IPS-15b (cell line): ENCODE measurements at regions not wholly inside any gene's neighbourhood (a gene's known extent, or its start where the extent isn't known, plus 50 kb on each side); places are given as distances from the start of the nearest gene placed in this dataset.

ENCODE experiments used
- H3K27me3 ChIP-seq: one replicate; pipeline ENCODE4 v1.6.1; 2013; ENCODE audit warnings: low read length; ENCODE audit not compliant: control insufficient read depth, insufficient read depth
- H3K36me3 ChIP-seq: one replicate; pipeline ENCODE4 v1.6.1; 2013; ENCODE audit warnings: low read length; ENCODE audit not compliant: control insufficient read depth, insufficient read depth
- H3K4me1 ChIP-seq: one replicate; pipeline ENCODE4 v1.6.1; 2013; ENCODE audit warnings: mild to moderate bottlenecking, low read length; ENCODE audit not compliant: control insufficient read depth, insufficient read depth
- H3K4me3 ChIP-seq: one replicate; pipeline ENCODE4 v1.5.1; 2013; ENCODE audit warnings: low read depth, low read length
- H3K9ac ChIP-seq: one replicate; pipeline ENCODE4 v1.6.1; 2013; ENCODE audit warnings: low read depth, mild to moderate bottlenecking, low read length
- H3K9me3 ChIP-seq: one replicate; pipeline ENCODE4 v1.6.1; 2013; ENCODE audit warnings: mild to moderate bottlenecking, low read length; ENCODE audit not compliant: control insufficient read depth, insufficient read depth

DNA sequence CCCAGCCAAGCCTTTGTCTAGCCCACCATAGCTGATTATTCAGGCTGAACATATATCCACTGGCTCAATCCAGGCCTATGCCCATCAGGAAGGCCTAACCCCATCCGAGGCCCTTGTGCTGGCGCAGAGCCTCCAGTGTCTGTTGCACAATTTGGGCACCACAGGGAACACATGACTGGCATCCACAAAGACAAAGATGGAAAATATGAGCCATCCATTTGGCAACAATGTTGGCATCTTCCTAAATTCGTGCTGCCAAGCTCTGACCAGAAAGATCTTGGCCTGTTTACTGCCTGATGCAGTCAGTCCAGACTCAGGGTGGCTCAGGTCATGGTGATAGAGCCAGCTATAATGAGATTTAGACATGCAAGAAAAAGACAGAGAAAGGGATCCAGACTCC is 233.8 kb downstream of the PIK3R1 start:
- Histone ChIP-seq H3K4me1 (no peaks in the 10 kb centered on the region), H3K27me3 (no peaks in the 10 kb centered on the region), H3K9me3 (no peaks in the 10 kb centered on the region), H3K4me3 (no peak overlapping the region), H3K9ac (no peak overlapping the region), H3K36me3 (no peaks in the 10 kb centered on the region)

DNA sequence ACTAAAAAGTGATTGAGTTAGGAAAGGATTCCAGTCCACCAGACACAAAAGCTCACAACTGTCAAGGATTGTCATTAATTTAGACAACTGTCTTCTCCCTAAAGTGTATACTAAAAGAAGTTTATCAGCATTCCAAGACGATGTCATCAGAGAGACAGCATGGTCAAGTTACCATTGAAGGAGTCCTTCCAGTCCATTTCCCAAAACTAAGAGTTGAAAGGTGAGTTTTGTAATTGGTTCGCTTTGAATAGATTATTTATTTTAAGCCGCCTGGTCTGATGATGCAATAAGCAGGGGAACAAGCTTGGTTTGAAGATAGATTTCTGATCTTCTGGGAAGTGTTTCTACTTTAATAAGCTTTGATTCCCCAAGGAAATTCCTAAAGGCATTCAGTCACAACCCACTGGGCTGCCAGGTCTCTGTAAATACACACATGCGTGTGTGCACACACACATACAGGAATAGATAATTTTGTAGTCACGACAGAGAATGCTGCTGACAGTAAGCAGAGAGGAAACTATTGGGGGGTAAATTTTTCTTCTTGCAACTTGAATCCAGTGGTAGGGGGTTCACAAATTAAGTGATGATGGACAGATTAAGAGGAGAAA is 234.8 kb downstream of the PIK3R1 start:
- H3K36me3 ChIP-seq, result no peaks in the 10 kb centered on the region
- H3K9me3 ChIP-seq, result no peaks in the 10 kb centered on the region
- H3K4me3 ChIP-seq, result no peak overlapping the region
- no peaks in the 10 kb centered on the region for H3K27me3 ChIP-seq
- no peaks in the 10 kb centered on the region for H3K4me1 ChIP-seq
- H3K9ac ChIP-seq, result no peak overlapping the region

DNA sequence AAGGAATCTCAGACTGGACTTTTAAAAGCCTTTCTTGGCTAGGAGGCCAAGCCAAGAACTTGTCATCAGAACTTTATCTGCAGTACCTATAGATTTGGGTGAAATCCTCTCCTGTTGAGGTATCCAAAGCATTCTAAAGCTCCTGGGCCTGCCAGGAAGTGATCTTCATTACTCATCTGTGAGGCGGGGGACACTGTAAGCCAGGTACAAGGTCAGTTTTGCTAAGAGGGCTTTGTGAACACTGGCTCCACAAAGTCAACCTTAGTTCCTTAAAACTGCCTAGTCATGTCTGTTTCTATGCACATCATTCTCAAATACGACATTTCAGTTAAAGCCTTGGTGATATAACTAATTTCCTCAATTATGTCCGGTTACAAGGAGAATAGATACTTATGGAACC is 236.7 kb downstream of the PIK3R1 start:
- Histone ChIP-seq H3K27me3 (no peaks in the 10 kb centered on the region), H3K36me3 (no peaks in the 10 kb centered on the region), H3K4me1 (peaks cover 4% of the 10 kb centered on the region), H3K9me3 (no peaks in the 10 kb centered on the region), H3K4me3 (no peak overlapping the region), H3K9ac (no peak overlapping the region)

DNA sequence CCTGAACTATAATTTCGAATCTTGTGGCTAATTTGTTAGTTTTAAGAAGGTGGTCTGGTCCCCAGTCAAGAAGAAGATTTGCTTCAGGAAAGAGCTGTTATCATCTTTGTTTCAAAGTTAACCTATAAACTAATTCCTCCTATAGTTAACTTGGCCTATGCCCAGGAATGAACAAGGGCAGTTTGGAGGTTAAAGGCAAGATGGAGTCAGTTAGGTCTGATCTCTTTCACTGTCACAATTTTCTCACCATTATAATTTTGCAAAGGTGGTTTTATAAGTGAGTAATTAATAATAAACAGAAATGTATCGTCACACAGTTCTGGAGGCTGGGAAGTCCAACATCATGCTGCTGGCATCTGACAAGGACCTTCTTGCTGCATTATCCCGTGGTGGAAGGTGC is 238.6 kb downstream of the PIK3R1 start:
- no peaks in the 10 kb centered on the region for H3K9me3 ChIP-seq
- H3K4me1 ChIP-seq, result peaks cover 4% of the 10 kb centered on the region
- H3K4me3 ChIP-seq, result no peak overlapping the region
- no peaks in the 10 kb centered on the region for H3K27me3 ChIP-seq
- H3K9ac ChIP-seq, result no peak overlapping the region
- H3K36me3 ChIP-seq, result no peaks in the 10 kb centered on the region

DNA sequence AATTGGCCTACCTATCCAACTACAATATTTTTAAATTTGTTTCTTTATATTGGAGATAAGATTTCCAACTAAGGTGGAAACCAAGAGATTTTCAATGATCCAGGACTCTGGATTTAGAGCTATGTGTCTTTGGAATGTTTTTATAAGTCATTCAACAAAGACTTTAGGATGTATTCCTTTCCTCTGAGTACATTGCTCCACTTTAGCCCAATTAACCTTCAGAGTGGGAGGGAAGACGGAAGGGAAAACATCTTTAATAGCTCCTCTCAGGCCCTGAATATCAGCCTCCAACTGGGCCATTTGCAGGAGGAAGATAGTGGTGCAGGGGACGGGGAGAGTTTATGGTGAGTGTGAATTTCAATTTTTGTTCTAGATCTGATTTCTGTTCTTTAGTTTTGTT is 239.2 kb downstream of the PIK3R1 start:
- Histone ChIP-seq H3K4me3 (no peak overlapping the region), H3K9me3 (no peaks in the 10 kb centered on the region), H3K4me1 (peaks cover 4% of the 10 kb centered on the region), H3K9ac (no peak overlapping the region), H3K27me3 (no peaks in the 10 kb centered on the region), H3K36me3 (no peaks in the 10 kb centered on the region)

DNA sequence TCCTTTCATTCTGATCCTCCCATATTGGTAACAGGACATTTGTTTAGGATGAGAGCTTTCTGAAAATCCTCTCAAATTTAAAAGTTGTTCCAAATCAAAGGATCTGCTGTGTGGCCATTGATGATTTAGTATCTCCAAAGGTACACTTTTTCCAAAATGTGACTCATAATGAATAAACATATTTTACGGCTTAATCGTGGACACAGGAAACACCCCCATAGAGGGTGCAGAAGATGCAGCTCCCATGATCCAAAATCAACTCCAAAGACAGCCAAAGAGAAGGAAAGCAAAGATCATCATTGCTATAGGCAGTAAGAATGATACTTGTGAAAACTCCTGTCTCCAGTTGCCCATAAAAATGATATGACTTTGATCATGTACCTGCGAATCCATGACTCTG is 239.7 kb downstream of the PIK3R1 start:
- Histone ChIP-seq H3K9me3 (no peaks in the 10 kb centered on the region), H3K4me3 (no peak overlapping the region), H3K4me1 (peaks cover 4% of the 10 kb centered on the region), H3K9ac (no peak overlapping the region), H3K36me3 (no peaks in the 10 kb centered on the region), H3K27me3 (no peaks in the 10 kb centered on the region)

DNA sequence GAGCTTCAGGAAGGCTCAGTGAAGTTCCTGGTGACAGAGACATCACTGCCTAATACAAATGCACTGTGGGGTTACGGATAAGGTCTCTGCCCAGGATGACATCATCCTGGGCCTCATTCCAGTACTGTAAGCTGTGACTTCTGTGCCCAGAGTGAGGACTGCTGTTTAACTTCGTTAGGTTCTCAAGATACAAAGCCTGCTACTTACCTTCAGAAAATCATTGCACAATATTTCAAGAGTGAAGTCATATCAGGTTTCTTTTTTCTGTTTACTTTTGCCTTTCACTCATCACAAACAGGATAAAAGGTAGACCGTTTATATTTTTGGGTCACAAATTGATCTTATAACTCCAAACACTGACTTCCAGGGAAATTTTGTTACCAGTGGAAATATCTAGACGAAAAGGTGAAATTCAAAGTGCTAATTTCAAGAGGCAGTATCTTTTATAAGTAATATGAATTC is 241.2 kb downstream of the PIK3R1 start:
- Histone ChIP-seq H3K4me1 (peaks cover 4% of the 10 kb centered on the region), H3K9ac (no peak overlapping the region), H3K4me3 (no peak overlapping the region), H3K36me3 (no peaks in the 10 kb centered on the region), H3K27me3 (no peaks in the 10 kb centered on the region), H3K9me3 (no peaks in the 10 kb centered on the region)

DNA sequence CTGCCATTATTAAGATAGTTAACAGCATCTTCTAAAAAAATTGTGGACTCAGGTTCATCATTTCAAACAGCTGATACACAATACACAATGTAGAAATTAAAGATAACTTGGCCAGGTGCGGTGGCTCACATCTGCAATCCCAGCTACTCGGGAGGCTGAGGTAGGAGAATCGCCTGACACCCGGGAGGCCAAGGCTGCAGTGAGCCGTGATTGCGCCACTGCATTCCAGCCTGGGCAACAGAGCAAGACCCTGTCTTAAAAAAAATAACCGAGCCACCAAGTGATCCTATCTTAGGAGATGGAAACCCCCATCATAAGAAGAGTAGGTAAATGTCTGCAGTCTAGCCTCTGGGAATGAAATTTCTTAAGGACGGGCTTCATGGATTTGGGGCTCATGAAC is 241.7 kb downstream of the PIK3R1 start:
- no peaks in the 10 kb centered on the region for H3K36me3 ChIP-seq
- no peaks in the 10 kb centered on the region for H3K27me3 ChIP-seq
- no peaks in the 10 kb centered on the region for H3K9me3 ChIP-seq
- no peak overlapping the region for H3K4me3 ChIP-seq
- H3K9ac ChIP-seq, result no peak overlapping the region
- H3K4me1 ChIP-seq, result peaks cover 4% of the 10 kb centered on the region

DNA sequence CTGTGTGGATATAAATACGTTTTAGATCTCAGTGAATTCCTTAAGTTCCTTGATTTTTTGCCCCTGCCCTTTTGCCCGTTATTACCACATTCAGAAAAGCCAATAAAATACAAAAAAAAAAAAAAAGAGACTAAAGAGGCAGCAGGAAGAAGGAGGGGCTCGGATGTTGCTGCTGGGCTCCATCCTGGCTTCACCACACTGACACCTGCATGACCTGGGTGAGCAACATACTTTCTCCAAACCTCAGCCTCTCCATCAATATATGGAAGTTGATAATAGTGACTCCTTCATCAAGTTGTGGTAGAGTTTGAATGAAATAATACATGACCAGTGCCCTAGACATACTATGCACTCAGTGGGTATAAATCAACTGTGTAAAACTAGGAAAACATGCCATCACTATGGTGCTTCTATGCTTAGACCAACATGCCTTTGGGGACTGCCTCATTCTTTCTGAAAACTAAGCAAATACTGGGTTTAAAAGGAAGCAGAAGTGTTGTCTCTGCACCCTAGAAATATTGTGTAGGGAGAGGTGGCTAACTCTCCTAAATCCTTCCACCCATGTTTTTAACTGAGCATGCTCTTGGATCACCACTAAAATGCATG is 243.0 kb downstream of the PIK3R1 start:
- Histone ChIP-seq H3K9ac (no peak overlapping the region), H3K36me3 (no peaks in the 10 kb centered on the region), H3K4me1 (peaks cover 4% of the 10 kb centered on the region), H3K27me3 (no peaks in the 10 kb centered on the region), H3K9me3 (no peaks in the 10 kb centered on the region), H3K4me3 (no peak overlapping the region)

DNA sequence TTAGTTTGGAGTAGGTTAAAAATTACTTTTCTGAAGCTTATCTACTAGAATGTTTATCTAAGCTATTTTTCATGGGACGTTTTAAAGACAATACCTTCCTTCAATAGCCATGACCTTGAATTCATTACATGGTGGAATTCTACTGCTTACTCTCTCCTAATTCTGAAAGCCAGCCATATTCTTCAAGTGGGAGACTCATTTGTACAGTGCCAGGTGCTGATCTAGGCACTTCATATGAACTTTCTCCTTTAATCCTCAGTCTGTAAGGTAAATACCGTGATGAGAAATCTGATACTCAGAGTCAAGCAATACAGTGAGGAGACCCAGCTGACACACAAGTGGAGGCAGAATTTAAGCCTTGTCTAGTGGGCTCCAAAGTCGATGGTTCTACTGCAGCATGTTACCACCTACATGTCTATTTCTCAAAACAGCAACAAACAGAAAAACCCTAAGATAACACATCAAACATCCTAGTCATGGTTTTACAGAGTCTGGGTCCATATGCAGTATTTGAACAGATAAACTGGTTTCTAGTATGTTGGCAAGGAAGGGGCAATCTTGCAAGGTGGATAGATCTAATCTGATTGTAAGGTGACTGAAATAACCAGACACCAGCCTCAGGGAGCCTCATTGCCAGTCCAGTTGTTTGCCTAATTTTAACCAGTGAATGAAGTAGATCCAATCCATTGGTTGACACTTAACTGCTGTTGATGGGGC is 243.7 kb downstream of the PIK3R1 start:
- H3K9ac ChIP-seq, result no peak overlapping the region
- no peaks in the 10 kb centered on the region for H3K9me3 ChIP-seq
- no peak overlapping the region for H3K4me3 ChIP-seq
- no peaks in the 10 kb centered on the region for H3K27me3 ChIP-seq
- H3K36me3 ChIP-seq, result no peaks in the 10 kb centered on the region
- peaks cover 4% of the 10 kb centered on the region for H3K4me1 ChIP-seq

DNA sequence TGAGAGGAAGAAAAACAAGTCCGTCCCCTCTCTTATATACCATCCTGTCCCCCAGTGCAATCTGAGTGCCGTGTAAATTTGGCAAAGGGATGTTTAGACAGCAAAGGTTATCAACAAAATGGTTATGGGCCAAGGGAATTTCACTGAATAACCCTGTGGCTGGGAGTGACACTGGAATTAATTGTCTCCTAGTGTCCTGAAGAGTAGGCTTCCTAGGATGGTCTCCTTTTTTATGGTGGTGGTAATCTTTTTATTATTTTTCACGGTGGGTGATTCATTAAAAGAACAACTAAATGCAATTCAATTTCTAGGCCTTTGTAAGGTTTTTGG is 244.2 kb downstream of the PIK3R1 start:
- Histone ChIP-seq H3K4me1 (peaks cover 4% of the 10 kb centered on the region), H3K4me3 (no peak overlapping the region), H3K9me3 (no peaks in the 10 kb centered on the region), H3K9ac (no peak overlapping the region), H3K36me3 (no peaks in the 10 kb centered on the region), H3K27me3 (no peaks in the 10 kb centered on the region)

DNA sequence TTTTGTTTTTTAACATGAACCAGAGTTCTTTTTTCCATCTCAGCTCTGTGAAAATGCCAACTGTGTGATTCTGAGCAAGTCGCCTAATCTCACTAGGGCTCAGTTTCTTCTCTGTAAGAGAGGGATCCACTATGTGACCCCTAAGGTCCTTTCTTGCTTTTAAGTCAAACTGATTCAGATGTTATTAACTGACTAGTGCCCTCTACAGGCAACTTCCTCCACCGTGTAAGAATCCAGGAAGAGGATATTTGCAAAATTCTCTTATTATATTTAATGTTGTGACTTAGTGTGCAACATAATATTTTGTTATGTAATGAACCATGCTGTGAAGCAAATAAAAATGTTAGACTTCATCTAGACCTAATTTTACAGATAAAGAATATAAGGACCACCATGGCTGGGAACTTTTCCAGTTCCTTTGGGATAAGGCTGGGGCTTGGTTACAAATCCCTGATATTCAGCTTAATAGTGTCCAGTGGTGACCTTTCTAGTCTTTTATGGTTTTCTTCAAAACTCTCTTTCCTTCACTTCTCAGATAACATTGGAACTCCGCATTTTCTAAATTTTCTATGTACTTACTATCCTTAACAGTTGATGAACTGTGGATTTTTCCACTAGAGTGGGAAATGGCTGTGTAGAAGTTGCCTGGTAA is 244.7 kb downstream of the PIK3R1 start:
- Histone ChIP-seq H3K9ac (no peak overlapping the region), H3K27me3 (no peaks in the 10 kb centered on the region), H3K4me3 (no peak overlapping the region), H3K36me3 (no peaks in the 10 kb centered on the region), H3K9me3 (no peaks in the 10 kb centered on the region), H3K4me1 (peaks cover 4% of the 10 kb centered on the region)
